ENCODE measurements at regions not wholly inside any gene's neighbourhood (a gene's known extent, or its start where the extent isn't known, plus 50 kb on each side); places are given as distances from the start of the nearest gene placed in this dataset.

- Histone ChIP-seq H3K9me3 (ENCODE audit: control insufficient read depth, insufficient read depth, low read length) (peaks cover 21% of the 10 kb centered on the region), H3K27me3 (ENCODE audit: control insufficient read depth, insufficient read depth, low read length) (no peaks in the 10 kb centered on the region), H3K27ac (ENCODE audit: low read length) (no peak overlapping the region), H3K4me3 (ENCODE audit: low read length) (no peak overlapping the region), H3K36me3 (ENCODE audit: control insufficient read depth, insufficient read depth, low read length) (no peaks in the 10 kb centered on the region), H3K4me1 (ENCODE audit: control insufficient read depth, insufficient read depth, low read length) (no peaks in the 10 kb centered on the region)
- ATAC-seq (no peak), DNase-seq (no peak)
- TF ChIP-seq, protein P1, sequence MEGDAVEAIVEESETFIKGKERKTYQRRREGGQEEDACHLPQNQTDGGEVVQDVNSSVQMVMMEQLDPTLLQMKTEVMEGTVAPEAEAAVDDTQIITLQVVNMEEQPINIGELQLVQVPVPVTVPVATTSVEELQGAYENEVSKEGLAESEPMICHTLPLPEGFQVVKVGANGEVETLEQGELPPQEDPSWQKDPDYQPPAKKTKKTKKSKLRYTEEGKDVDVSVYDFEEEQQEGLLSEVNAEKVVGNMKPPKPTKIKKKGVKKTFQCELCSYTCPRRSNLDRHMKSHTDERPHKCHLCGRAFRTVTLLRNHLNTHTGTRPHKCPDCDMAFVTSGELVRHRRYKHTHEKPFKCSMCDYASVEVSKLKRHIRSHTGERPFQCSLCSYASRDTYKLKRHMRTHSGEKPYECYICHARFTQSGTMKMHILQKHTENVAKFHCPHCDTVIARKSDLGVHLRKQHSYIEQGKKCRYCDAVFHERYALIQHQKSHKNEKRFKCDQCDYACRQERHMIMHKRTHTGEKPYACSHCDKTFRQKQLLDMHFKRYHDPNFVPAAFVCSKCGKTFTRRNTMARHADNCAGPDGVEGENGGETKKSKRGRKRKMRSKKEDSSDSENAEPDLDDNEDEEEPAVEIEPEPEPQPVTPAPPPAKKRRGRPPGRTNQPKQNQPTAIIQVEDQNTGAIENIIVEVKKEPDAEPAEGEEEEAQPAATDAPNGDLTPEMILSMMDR (IDR thresholded peaks at IDR 0.05) = no peak
- no peaks in the 10 kb centered on the region for H3K36me3 Mint-ChIP-seq
- H3K27ac Mint-ChIP-seq = no peak overlapping the region
- H3K4me1 Mint-ChIP-seq = no peaks in the 10 kb centered on the region
- 73% methylated on average over 4 of the region's 5 CpGs for WGBS (ENCODE audit: insufficient coverage)
- intact Hi-C loops (cut with micrococcal nuclease) = no loop called here
- H3K4me3 Mint-ChIP-seq = no peak overlapping the region
- no peaks in the 10 kb centered on the region for H3K27me3 Mint-ChIP-seq (ENCODE audit: low read depth in 2 of 2)
- peaks cover 13 to 17% of the 10 kb centered on the region in 2 donors for H3K9me3 Mint-ChIP-seq
These were observed 592.0 kb downstream of the TYW1 start for GRCh38 chr7:67588631-67589030.

DNA sequence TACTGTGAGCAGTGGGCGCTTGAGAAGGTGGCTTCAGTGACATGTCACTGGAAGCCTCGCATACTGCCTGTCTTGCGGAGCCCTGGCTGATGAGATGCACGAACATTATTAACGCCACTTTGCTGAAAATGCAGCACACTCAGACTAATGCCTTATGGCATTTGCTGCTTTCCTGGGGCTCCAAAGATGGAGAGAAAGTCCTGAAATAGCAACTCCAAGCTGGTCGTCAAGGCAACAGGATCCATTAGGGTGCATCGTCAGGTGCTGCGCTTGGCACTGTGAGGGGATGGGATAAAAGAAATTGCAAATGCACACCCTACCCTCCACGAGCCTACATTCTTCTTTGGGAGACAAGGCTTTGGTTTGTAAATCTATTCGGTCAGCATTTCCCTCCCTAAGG, 592.5 kb downstream of the TYW1 start:
- DNase-seq = no peak
- 91% methylated on average over 8 of the region's 10 CpGs for WGBS (ENCODE audit: insufficient coverage)
- no peak overlapping the region for H3K27ac ChIP-seq (ENCODE audit: low read length)
- no peaks in the 10 kb centered on the region for H3K36me3 ChIP-seq (ENCODE audit: control insufficient read depth, insufficient read depth, low read length)
- no peak overlapping the region for H3K4me3 ChIP-seq (ENCODE audit: low read length)
- no peak for ATAC-seq
- intact Hi-C loops (cut with micrococcal nuclease) = no loop called here
- Mint-ChIP-seq H3K9me3 (peaks cover 11 to 16% of the 10 kb centered on the region in 2 donors), H3K36me3 (no peaks in the 10 kb centered on the region), H3K4me3 (no peak overlapping the region), H3K27me3 (ENCODE audit: low read depth in 2 of 2) (no peaks in the 10 kb centered on the region), H3K4me1 (no peaks in the 10 kb centered on the region), H3K27ac (no peak overlapping the region)
- H3K27me3 ChIP-seq (ENCODE audit: control insufficient read depth, insufficient read depth, low read length) = no peaks in the 10 kb centered on the region
- TF ChIP-seq, protein P1 (IDR thresholded peaks at IDR 0.05) = no peak
- H3K4me1 ChIP-seq (ENCODE audit: control insufficient read depth, insufficient read depth, low read length) = no peaks in the 10 kb centered on the region
- H3K9me3 ChIP-seq (ENCODE audit: control insufficient read depth, insufficient read depth, low read length) = peaks cover 21% of the 10 kb centered on the region

DNA sequence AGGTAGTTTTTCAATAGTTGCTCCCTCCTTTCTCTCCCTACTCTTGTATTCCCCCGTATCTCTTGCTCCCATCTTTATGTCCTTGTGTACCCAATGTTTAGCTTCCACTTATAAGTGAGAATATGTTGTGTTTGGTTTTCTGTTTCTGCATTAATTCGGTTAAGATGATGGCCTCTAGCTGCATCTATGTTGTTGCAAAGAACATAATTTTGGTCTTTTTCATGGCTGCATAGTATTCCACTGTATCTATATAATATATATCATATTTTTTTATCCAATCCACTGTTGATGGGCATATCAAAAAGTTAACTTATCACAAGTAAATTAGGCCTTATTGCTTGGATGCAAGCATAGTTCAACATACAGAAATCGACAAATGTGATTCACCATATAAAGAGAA, 594.0 kb downstream of the TYW1 start:
- H3K36me3 Mint-ChIP-seq = no peaks in the 10 kb centered on the region

GRCh38 chr7:67593794-67594193, 597.2 kb downstream of the TYW1 start:
- peaks cover 6 to 9% of the 10 kb centered on the region in 2 donors for H3K9me3 Mint-ChIP-seq
- Histone ChIP-seq H3K4me3 (ENCODE audit: low read length) (no peak overlapping the region), H3K36me3 (ENCODE audit: control insufficient read depth, insufficient read depth, low read length) (no peaks in the 10 kb centered on the region), H3K9me3 (ENCODE audit: control insufficient read depth, insufficient read depth, low read length) (peaks cover under 1% of the 10 kb centered on the region), H3K27me3 (ENCODE audit: control insufficient read depth, insufficient read depth, low read length) (no peaks in the 10 kb centered on the region), H3K27ac (ENCODE audit: low read length) (no peak overlapping the region), H3K4me1 (ENCODE audit: control insufficient read depth, insufficient read depth, low read length) (no peaks in the 10 kb centered on the region)
- WGBS (ENCODE audit: insufficient coverage) = 66% methylated on average over 6 of the region's 6 CpGs
- no peaks in the 10 kb centered on the region for H3K36me3 Mint-ChIP-seq
- no peak overlapping the region for H3K4me3 Mint-ChIP-seq
- no peak overlapping the region for H3K27ac Mint-ChIP-seq
- DNase-seq (no peak), ATAC-seq (no peak)
- TF ChIP-seq, protein P1 (IDR thresholded peaks at IDR 0.05) = no peak
- intact Hi-C loops (cut with micrococcal nuclease) = no loop called here
- H3K4me1 Mint-ChIP-seq = no peaks in the 10 kb centered on the region
- no peaks in the 10 kb centered on the region for H3K27me3 Mint-ChIP-seq (ENCODE audit: low read depth in 2 of 2)

More for the DNA sequence above, 594.0 kb downstream of the TYW1 start:
- Mint-ChIP-seq H3K4me3 (no peak overlapping the region), H3K27me3 (ENCODE audit: low read depth in 2 of 2) (no peaks in the 10 kb centered on the region), H3K27ac (no peak overlapping the region), H3K9me3 (peaks cover 8 to 10% of the 10 kb centered on the region in 2 donors), H3K4me1 (no peaks in the 10 kb centered on the region)
- H3K9me3 ChIP-seq (ENCODE audit: control insufficient read depth, insufficient read depth, low read length) = peaks cover 21% of the 10 kb centered on the region
- H3K27me3 ChIP-seq (ENCODE audit: control insufficient read depth, insufficient read depth, low read length) = no peaks in the 10 kb centered on the region
- H3K4me1 ChIP-seq (ENCODE audit: control insufficient read depth, insufficient read depth, low read length) = no peaks in the 10 kb centered on the region
- ATAC-seq = no peak
- H3K4me3 ChIP-seq (ENCODE audit: low read length) = no peak overlapping the region
- H3K27ac ChIP-seq (ENCODE audit: low read length) = no peak overlapping the region
- no CpG with 5 or more reads among the region's 3 CpGs for WGBS (ENCODE audit: insufficient coverage)
- H3K36me3 ChIP-seq (ENCODE audit: control insufficient read depth, insufficient read depth, low read length) = no peaks in the 10 kb centered on the region
- no peak for DNase-seq
- intact Hi-C loops (cut with micrococcal nuclease) = no loop called here
- TF ChIP-seq, protein P1 (IDR thresholded peaks at IDR 0.05) = no peak

Data from natural killer cell (primary cell).